GM12891 (cell line): ENCODE measurements at regions not wholly inside any gene's neighbourhood (a gene's known extent, or its start where the extent isn't known, plus 50 kb on each side); places are given as distances from the start of the nearest gene placed in this dataset.

Experiments used
- PAX5 ChIP-seq: IDR thresholded peaks from 2 replicates; pipeline ENCODE4 v1.6.1; 2011; ENCODE audit warnings: low read length, moderate library complexity, mild to moderate bottlenecking; ENCODE audit not compliant: insufficient read depth, severe bottlenecking
- POLR2A ChIP-seq: IDR thresholded peaks from 2 replicates; pipeline ENCODE4 v1.6.1; 2011; ENCODE audit warnings: low read depth, low read length, control low read depth
- POLR2AphosphoS5 ChIP-seq: IDR thresholded peaks from 2 replicates; pipeline ENCODE4 v1.6.1; 2011; ENCODE audit warnings: low read depth, low read length, control low read depth
- TAF1 ChIP-seq: IDR thresholded peaks from 2 replicates; pipeline ENCODE4 v1.6.1; 2011; ENCODE audit warnings: low read depth, low read length, control low read depth

GRCh38 chr2:167776359-167776758 is 471.0 kb downstream of the STK39 start:
- no peak for TF ChIP-seq POLR2A
- TF ChIP-seq POLR2AphosphoS5 = no peak
- no peak for TF ChIP-seq TAF1
- no peak for TF ChIP-seq PAX5
